ENCODE measurements at regions not wholly inside any gene's neighbourhood (a gene's known extent, or its start where the extent isn't known, plus 50 kb on each side); places are given as distances from the start of the nearest gene placed in this dataset.

- Histone ChIP-seq H3K9me3 (ENCODE audit: control extremely low read depth in 1 of 3, control insufficient read depth in 2 of 3, insufficient read depth in 1 of 3, low read length in 2 of 3) (peaks cover 0 to 33% (median 15%) of the 10 kb centered on the region in 3 donors), H3K9ac (ENCODE audit: low read length) (no peak overlapping the region), H3K4me3 (ENCODE audit: control extremely low read depth in 1 of 5, extremely low read depth in 1 of 5, insufficient read depth in 1 of 5, low read depth in 2 of 5, low read length in 4 of 5) (no peak overlapping the region), H3K27me3 (replicated peaks in 1 of 4; ENCODE audit: control extremely low read depth in 1 of 4, control insufficient read depth in 3 of 4, insufficient read depth in 4 of 4, low read length in 3 of 4) (no peaks in the 10 kb centered on the region), H3K4me1 (ENCODE audit: control insufficient read depth in 2 of 2, insufficient read depth in 2 of 2, low read length in 2 of 2) (no peaks in the 10 kb centered on the region), H3K4me2 (replicated peaks; ENCODE audit: low read depth, low read length, poor library complexity, severe bottlenecking) (no peak overlapping the region), H4K20me1 (ENCODE audit: control insufficient read depth, insufficient read depth, low read length, poor library complexity, severe bottlenecking) (no peaks in the 10 kb centered on the region), H2AFZ (ENCODE audit: insufficient read depth, low read depth, low read length, poor library complexity, severe bottlenecking) (no peak overlapping the region), H3K27ac (ENCODE audit: low read length in 2 of 2) (no peak overlapping the region), H3K36me3 (replicated peaks in 1 of 2; ENCODE audit: control extremely low read depth in 1 of 2, control insufficient read depth in 1 of 2, extremely low read depth in 1 of 2, insufficient read depth in 2 of 2, low read length in 1 of 2) (no peaks in the 10 kb centered on the region), H3K79me2 (ENCODE audit: control insufficient read depth, insufficient read depth, low read length) (no peaks in the 10 kb centered on the region)
- Mint-ChIP-seq H3K27me3 (no peaks in the 10 kb centered on the region), H3K9me3 (ENCODE audit: insufficient read depth) (peaks cover 7% of the 10 kb centered on the region), H3K4me1 (no peaks in the 10 kb centered on the region), H3K4me3 (no peak overlapping the region), H3K27ac (no peak overlapping the region)
- CTCF ChIA-PET: no interaction called here
- WGBS (ENCODE audit: insufficient coverage): 83% methylated on average over 5 of the region's 5 CpGs
- intact Hi-C loops (cut with micrococcal nuclease): no loop called here
- no peak for TF ChIP-seq CTCF (IDR thresholded peaks at IDR 0.05)
- TF ChIP-seq EZH2 (IDR thresholded peaks at IDR 0.05; ENCODE audit: borderline replicate concordance, insufficient read depth, low read depth, low read length, poor library complexity, severe bottlenecking): no peak
- DNase-seq (no peak), ATAC-seq (ENCODE audit: low read depth) (no peak)
- POLR2A ChIA-PET: no interaction called here
These were observed 1849.3 kb downstream of the TP53TG3F start for GRCh38 chr16:35308674-35309073.

GRCh38 chr16:35310999-35311398, 1851.6 kb downstream of the TP53TG3F start:
- Histone ChIP-seq H4K20me1 (ENCODE audit: control insufficient read depth, insufficient read depth, low read length, poor library complexity, severe bottlenecking) (no peaks in the 10 kb centered on the region), H3K27ac (ENCODE audit: low read length in 2 of 2) (no peak overlapping the region), H3K4me2 (replicated peaks; ENCODE audit: low read depth, low read length, poor library complexity, severe bottlenecking) (no peak overlapping the region), H3K79me2 (ENCODE audit: control insufficient read depth, insufficient read depth, low read length) (no peaks in the 10 kb centered on the region), H3K4me1 (ENCODE audit: control insufficient read depth in 2 of 2, insufficient read depth in 2 of 2, low read length in 2 of 2) (no peaks in the 10 kb centered on the region), H3K9me3 (ENCODE audit: control extremely low read depth in 1 of 3, control insufficient read depth in 2 of 3, insufficient read depth in 1 of 3, low read length in 2 of 3) (peaks cover 0 to 46% (median 16%) of the 10 kb centered on the region in 3 donors), H3K27me3 (replicated peaks in 1 of 4; ENCODE audit: control extremely low read depth in 1 of 4, control insufficient read depth in 3 of 4, insufficient read depth in 4 of 4, low read length in 3 of 4) (no peaks in the 10 kb centered on the region), H3K4me3 (ENCODE audit: control extremely low read depth in 1 of 5, extremely low read depth in 1 of 5, insufficient read depth in 1 of 5, low read depth in 2 of 5, low read length in 4 of 5) (no peak overlapping the region), H2AFZ (ENCODE audit: insufficient read depth, low read depth, low read length, poor library complexity, severe bottlenecking) (no peak overlapping the region), H3K36me3 (replicated peaks in 1 of 2; ENCODE audit: control extremely low read depth in 1 of 2, control insufficient read depth in 1 of 2, extremely low read depth in 1 of 2, insufficient read depth in 2 of 2, low read length in 1 of 2) (no peaks in the 10 kb centered on the region), H3K9ac (ENCODE audit: low read length) (no peak overlapping the region)
- CTCF ChIA-PET: no interaction called here
- no peaks in the 10 kb centered on the region for H3K4me1 Mint-ChIP-seq
- H3K9me3 Mint-ChIP-seq (ENCODE audit: insufficient read depth): peaks cover 3% of the 10 kb centered on the region
- POLR2A ChIA-PET: no interaction called here
- no peak for TF ChIP-seq CTCF (IDR thresholded peaks at IDR 0.05)
- TF ChIP-seq EZH2 (IDR thresholded peaks at IDR 0.05; ENCODE audit: borderline replicate concordance, insufficient read depth, low read depth, low read length, poor library complexity, severe bottlenecking): no peak
- no peak for DNase-seq
- WGBS (ENCODE audit: insufficient coverage): 100% methylated on average over 3 of the region's 3 CpGs
- H3K4me3 Mint-ChIP-seq: no peak overlapping the region
- no peak overlapping the region for H3K27ac Mint-ChIP-seq
- intact Hi-C loops (cut with micrococcal nuclease): no loop called here
- no peak for ATAC-seq (ENCODE audit: low read depth)
- H3K27me3 Mint-ChIP-seq: no peaks in the 10 kb centered on the region

Data from B cell (primary cell).